Body of pancreas (tissue), 4 donors: ENCODE measurements at regions not wholly inside any gene's neighbourhood (a gene's known extent, or its start where the extent isn't known, plus 50 kb on each side); places are given as distances from the start of the nearest gene placed in this dataset.

Experiments
- CTCF ChIP-seq, 7 experiments: fragments of 450-650 bp in 4 of 7; fragments of 200-600 bp in 3 of 7; sonication (generic) in 3 of 7; IDR thresholded peaks; one replicate each; pipeline ENCODE4 v1.5.1; 2016 to 2019; ENCODE audit warnings: antibody characterized with exemption in 7 of 7
- POLR2A ChIP-seq, 3 donors: fragments of 450-650 bp; IDR thresholded peaks; one replicate each; pipeline ENCODE4 v1.6.1; 2016; ENCODE audit warnings: antibody characterized with exemption in 3 of 3, mild to moderate bottlenecking in 2 of 3

- TF ChIP-seq CTCF (IDR thresholded peaks at IDR 0.05) (no peak), POLR2A (IDR thresholded peaks at IDR 0.05) (no peak)
Measured at GRCh38 chr18:78641689-78642231, 337.9 kb upstream of the SALL3 start.
